ENCODE measurements at regions not wholly inside any gene's neighbourhood (a gene's known extent, or its start where the extent isn't known, plus 50 kb on each side); places are given as distances from the start of the nearest gene placed in this dataset.

- TF ChIP-seq POLR2A (IDR thresholded peaks at IDR 0.05) = no peak
- TF ChIP-seq CTCF (IDR thresholded peaks at IDR 0.05) = no peak
- no peak for TF ChIP-seq EP300 (IDR thresholded peaks at IDR 0.05)
- H3K4me3 ChIP-seq = no peak overlapping the region
- no peaks in the 10 kb centered on the region for H3K9me3 ChIP-seq
- H3K27ac ChIP-seq = no peak overlapping the region
- H3K27me3 ChIP-seq = no peaks in the 10 kb centered on the region
- no peaks in the 10 kb centered on the region for H3K4me1 ChIP-seq
- DNase-seq (ENCODE audit: low spot score in 2 of 2) = no peak
- no peaks in the 10 kb centered on the region for H3K36me3 ChIP-seq
These were observed 63.9 kb upstream of the MVB12B start for GRCh38 chr9:126262738-126263137.

GRCh38 chr9:126270556-126270955 lies 56.1 kb upstream of the MVB12B start:
- TF ChIP-seq CTCF (IDR thresholded peaks at IDR 0.05) (no peak), EP300 (IDR thresholded peaks at IDR 0.05) (no peak), POLR2A (IDR thresholded peaks at IDR 0.05) (no peak)
- Histone ChIP-seq H3K4me3 (no peak overlapping the region), H3K4me1 (peaks cover 0 to 10% (median 2%) of the 10 kb centered on the region in 4 donors), H3K27ac (no peak overlapping the region), H3K36me3 (no peaks in the 10 kb centered on the region), H3K27me3 (no peaks in the 10 kb centered on the region), H3K9me3 (peaks cover 0 to 8% (median 0%) of the 10 kb centered on the region in 4 donors)
- 68 to 72% methylated on average over 1 of the region's 1 CpG for WGBS, 2 donors
- DNase-seq (ENCODE audit: low spot score in 2 of 2) = no peak

GRCh38 chr9:126275386-126276001 lies 51.1 kb upstream of the MVB12B start:
- 42 to 51% methylated on average over 13 of the region's 13 CpGs for WGBS, 2 donors
- Histone ChIP-seq H3K4me3 (no peak overlapping the region), H3K27ac (peak overlapping the region; percentile 26 to 59 (median 41)), H3K9me3 (peaks cover 0 to 17% (median 0%) of the 10 kb centered on the region in 4 donors), H3K4me1 (peaks cover 0 to 18% (median 6%) of the 10 kb centered on the region in 4 donors), H3K36me3 (no peaks in the 10 kb centered on the region), H3K27me3 (no peaks in the 10 kb centered on the region)
- DNase-seq (ENCODE audit: low spot score in 2 of 2) = no peak
- no peak for TF ChIP-seq EP300 (IDR thresholded peaks at IDR 0.05)
- no peak for TF ChIP-seq CTCF (IDR thresholded peaks at IDR 0.05)
- TF ChIP-seq POLR2A (IDR thresholded peaks at IDR 0.05) = no peak

GRCh38 chr9:126276056-126276728 lies 50.4 kb upstream of the MVB12B start:
- TF ChIP-seq EP300 (IDR thresholded peaks at IDR 0.05) = no peak
- no peak for TF ChIP-seq POLR2A (IDR thresholded peaks at IDR 0.05)
- TF ChIP-seq CTCF (IDR thresholded peaks at IDR 0.05) = no peak
- no peaks in the 10 kb centered on the region for H3K36me3 ChIP-seq
- H3K9me3 ChIP-seq = peaks cover 0 to 17% (median 0%) of the 10 kb centered on the region in 4 donors
- H3K4me1 ChIP-seq = peaks cover 0 to 18% (median 6%) of the 10 kb centered on the region in 4 donors
- peak overlapping the region in 2 of 4 donors; percentile 26 to 50 for H3K27ac ChIP-seq
- no peak for DNase-seq (ENCODE audit: low spot score in 2 of 2)
- 86 to 88% methylated on average over 17 of the region's 17 CpGs for whole genome bisulfite sequencing, 2 donors
- no peak overlapping the region for H3K4me3 ChIP-seq
- no peaks in the 10 kb centered on the region for H3K27me3 ChIP-seq
